ENCODE measurements at regions not wholly inside any gene's neighbourhood (a gene's known extent, or its start where the extent isn't known, plus 50 kb on each side); places are given as distances from the start of the nearest gene placed in this dataset.
A peak's percentile ranks its signal among the peaks of the same experiment; 100 is the strongest.

DNA sequence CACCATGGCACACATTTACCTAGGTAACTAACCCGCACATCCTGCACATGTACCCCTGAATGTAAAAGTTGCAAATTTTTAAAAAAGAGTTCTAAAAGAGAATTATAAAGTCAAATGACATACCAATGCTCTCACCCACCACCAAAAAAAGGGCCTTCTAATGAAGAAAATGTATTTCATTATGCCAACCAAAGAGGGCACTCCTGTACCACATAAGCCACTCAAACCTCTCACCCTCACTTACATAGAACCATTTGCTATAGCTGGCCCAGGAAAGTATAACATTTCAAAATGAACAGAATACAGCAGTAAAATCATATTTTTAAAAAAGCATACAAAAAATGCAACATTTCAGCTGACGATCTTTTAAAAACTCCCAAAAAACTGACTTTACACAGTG is 241.5 kb upstream of the PKDCC start:
- H3K79me2 ChIP-seq (ENCODE audit: low read length) = no peaks in the 10 kb centered on the region
- H3K4me1 ChIP-seq (ENCODE audit: low read length) = no peaks in the 10 kb centered on the region
- H3K9ac ChIP-seq (ENCODE audit: low read length) = no peak overlapping the region
- H2AFZ ChIP-seq (ENCODE audit: low read depth, low read length) = no peak overlapping the region
- no peaks in the 10 kb centered on the region for H3K36me3 ChIP-seq (replicated peaks; ENCODE audit: low read depth, low read length)
- H3K27me3 ChIP-seq (ENCODE audit: low read depth, low read length) = no peaks in the 10 kb centered on the region; the same call in 1 of the 2 replicates
- H3K4me3 ChIP-seq (ENCODE audit: low read length) = no peak overlapping the region
- TF ChIP-seq, protein P1, sequence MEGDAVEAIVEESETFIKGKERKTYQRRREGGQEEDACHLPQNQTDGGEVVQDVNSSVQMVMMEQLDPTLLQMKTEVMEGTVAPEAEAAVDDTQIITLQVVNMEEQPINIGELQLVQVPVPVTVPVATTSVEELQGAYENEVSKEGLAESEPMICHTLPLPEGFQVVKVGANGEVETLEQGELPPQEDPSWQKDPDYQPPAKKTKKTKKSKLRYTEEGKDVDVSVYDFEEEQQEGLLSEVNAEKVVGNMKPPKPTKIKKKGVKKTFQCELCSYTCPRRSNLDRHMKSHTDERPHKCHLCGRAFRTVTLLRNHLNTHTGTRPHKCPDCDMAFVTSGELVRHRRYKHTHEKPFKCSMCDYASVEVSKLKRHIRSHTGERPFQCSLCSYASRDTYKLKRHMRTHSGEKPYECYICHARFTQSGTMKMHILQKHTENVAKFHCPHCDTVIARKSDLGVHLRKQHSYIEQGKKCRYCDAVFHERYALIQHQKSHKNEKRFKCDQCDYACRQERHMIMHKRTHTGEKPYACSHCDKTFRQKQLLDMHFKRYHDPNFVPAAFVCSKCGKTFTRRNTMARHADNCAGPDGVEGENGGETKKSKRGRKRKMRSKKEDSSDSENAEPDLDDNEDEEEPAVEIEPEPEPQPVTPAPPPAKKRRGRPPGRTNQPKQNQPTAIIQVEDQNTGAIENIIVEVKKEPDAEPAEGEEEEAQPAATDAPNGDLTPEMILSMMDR (IDR thresholded peaks at IDR 0.05; ENCODE audit: low read depth, low read length) = peak; percentile 29
- no peak for TF ChIP-seq EZH2phosphoT487 (IDR thresholded peaks at IDR 0.05; ENCODE audit: low read depth)
- no peak overlapping the region for H3K27ac ChIP-seq (ENCODE audit: low read length)
- H3K4me2 ChIP-seq (ENCODE audit: low read length) = no peak overlapping the region
- no peaks in the 10 kb centered on the region for H4K20me1 ChIP-seq (ENCODE audit: insufficient read depth, low read length)
- H3K9me3 ChIP-seq (ENCODE audit: insufficient read depth, low read length) = 0 out of 2 replicates have a peak, but pooled peaks cover under 1% of the 10 kb centered on the region

DNA sequence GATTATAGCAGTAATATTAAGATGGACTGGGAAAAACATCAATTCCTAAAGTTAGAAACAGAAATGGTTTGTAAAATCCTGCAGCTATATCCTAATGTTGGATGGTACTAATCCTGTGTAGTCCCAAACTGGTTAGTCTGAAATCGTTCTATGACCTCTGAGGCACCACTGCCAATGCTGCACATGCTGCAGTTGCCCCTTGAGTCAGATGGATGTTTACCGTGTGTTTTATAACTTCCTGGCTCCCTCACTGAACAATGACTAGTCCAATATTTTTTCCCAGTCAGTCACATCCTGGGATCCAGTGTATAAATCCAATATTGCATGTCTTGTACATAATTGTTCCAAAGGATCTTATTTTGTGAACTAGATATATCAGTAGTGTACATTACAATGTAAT is 226.7 kb upstream of the PKDCC start:
- Histone ChIP-seq H3K9me3 (ENCODE audit: insufficient read depth, low read length) (peaks cover 5% of the 10 kb centered on the region; the same call in 1 of the 2 replicates), H3K27ac (ENCODE audit: low read length) (no peak overlapping the region), H3K79me2 (ENCODE audit: low read length) (no peaks in the 10 kb centered on the region), H3K4me2 (ENCODE audit: low read length) (no peak overlapping the region), H3K27me3 (ENCODE audit: low read depth, low read length) (peaks cover 18% of the 10 kb centered on the region; the same call in 1 of the 2 replicates), H3K9ac (ENCODE audit: low read length) (no peak overlapping the region), H3K4me1 (ENCODE audit: low read length) (no peaks in the 10 kb centered on the region), H4K20me1 (ENCODE audit: insufficient read depth, low read length) (no peaks in the 10 kb centered on the region), H3K36me3 (replicated peaks; ENCODE audit: low read depth, low read length) (no peaks in the 10 kb centered on the region), H2AFZ (ENCODE audit: low read depth, low read length) (no peak overlapping the region), H3K4me3 (ENCODE audit: low read length) (no peak overlapping the region)
- TF ChIP-seq, protein P1 (IDR thresholded peaks at IDR 0.05; ENCODE audit: low read depth, low read length) = no peak
- no peak for TF ChIP-seq EZH2phosphoT487 (IDR thresholded peaks at IDR 0.05; ENCODE audit: low read depth)

DNA sequence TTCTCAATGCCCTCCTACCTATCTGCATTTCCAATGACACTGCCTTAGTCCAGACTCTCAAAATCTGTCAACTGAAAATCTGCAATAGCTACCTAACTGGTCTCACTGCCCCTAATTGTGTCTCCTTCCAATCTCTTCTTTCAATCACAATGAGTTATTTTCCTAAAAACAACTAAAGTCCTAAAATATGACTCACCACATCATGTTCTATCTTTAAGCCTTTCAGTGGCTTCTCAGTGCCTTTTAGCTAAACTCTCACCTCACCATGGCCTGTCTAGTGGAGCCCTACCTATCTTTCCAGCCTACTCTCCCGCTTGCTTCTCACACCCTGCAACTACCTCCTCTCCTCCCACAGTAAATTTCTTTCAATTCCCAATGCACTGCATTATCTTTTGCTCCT is 220.9 kb upstream of the PKDCC start:
- Histone ChIP-seq H3K9me3 (ENCODE audit: insufficient read depth, low read length) (no peaks in the 10 kb centered on the region), H3K4me3 (ENCODE audit: low read length) (no peak overlapping the region), H3K27ac (ENCODE audit: low read length) (no peak overlapping the region), H3K27me3 (ENCODE audit: low read depth, low read length) (peaks cover 42% of the 10 kb centered on the region), H3K4me2 (ENCODE audit: low read length) (no peak overlapping the region), H3K79me2 (ENCODE audit: low read length) (no peaks in the 10 kb centered on the region), H4K20me1 (ENCODE audit: insufficient read depth, low read length) (no peaks in the 10 kb centered on the region), H3K9ac (ENCODE audit: low read length) (no peak overlapping the region), H3K36me3 (replicated peaks; ENCODE audit: low read depth, low read length) (no peaks in the 10 kb centered on the region), H2AFZ (ENCODE audit: low read depth, low read length) (no peak overlapping the region), H3K4me1 (ENCODE audit: low read length) (no peaks in the 10 kb centered on the region)
- no peak for TF ChIP-seq EZH2phosphoT487 (IDR thresholded peaks at IDR 0.05; ENCODE audit: low read depth)
- TF ChIP-seq, protein P1 (IDR thresholded peaks at IDR 0.05; ENCODE audit: low read depth, low read length) = no peak

DNA sequence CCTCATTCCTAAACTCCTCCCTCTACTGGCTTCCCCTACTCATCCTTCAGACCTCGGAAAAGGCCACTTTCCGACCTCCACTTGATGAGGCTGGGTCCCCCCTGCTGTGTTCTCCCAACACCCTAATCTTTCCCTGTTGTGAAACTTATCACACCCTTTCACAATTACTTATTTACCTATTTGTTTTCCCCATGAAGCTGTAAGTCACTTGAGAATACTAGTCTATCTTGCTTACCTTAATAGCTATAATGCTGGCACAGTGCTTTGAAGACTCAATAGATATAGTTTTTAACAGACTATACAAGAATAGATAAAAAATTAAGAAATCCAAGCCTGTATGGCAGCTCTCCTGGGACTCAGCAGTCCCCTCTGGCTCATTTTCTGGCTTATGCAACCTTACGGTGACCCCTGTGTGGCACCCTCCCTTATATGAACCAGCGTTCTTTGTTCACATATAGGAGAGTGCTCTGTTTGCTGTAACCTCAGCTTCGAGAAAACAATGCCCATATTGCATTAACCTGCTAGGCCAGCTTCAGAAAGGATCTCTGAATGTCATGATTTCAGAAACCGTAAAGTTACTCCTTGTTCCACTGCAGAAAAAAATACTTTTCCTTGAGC is 220.4 kb upstream of the PKDCC start:
- Histone ChIP-seq H3K9ac (ENCODE audit: low read length) (no peak overlapping the region), H3K27me3 (ENCODE audit: low read depth, low read length) (peaks cover 44% of the 10 kb centered on the region), H2AFZ (ENCODE audit: low read depth, low read length) (no peak overlapping the region), H3K4me1 (ENCODE audit: low read length) (no peaks in the 10 kb centered on the region), H3K4me3 (ENCODE audit: low read length) (no peak overlapping the region), H4K20me1 (ENCODE audit: insufficient read depth, low read length) (no peaks in the 10 kb centered on the region), H3K4me2 (ENCODE audit: low read length) (no peak overlapping the region), H3K27ac (ENCODE audit: low read length) (no peak overlapping the region), H3K9me3 (ENCODE audit: insufficient read depth, low read length) (no peaks in the 10 kb centered on the region), H3K79me2 (ENCODE audit: low read length) (no peaks in the 10 kb centered on the region), H3K36me3 (replicated peaks; ENCODE audit: low read depth, low read length) (no peaks in the 10 kb centered on the region)
- TF ChIP-seq, protein P1 (IDR thresholded peaks at IDR 0.05; ENCODE audit: low read depth, low read length) = no peak
- no peak for TF ChIP-seq EZH2phosphoT487 (IDR thresholded peaks at IDR 0.05; ENCODE audit: low read depth)
